ENCODE measurements at regions not wholly inside any gene's neighbourhood (a gene's known extent, or its start where the extent isn't known, plus 50 kb on each side); places are given as distances from the start of the nearest gene placed in this dataset.

DNA sequence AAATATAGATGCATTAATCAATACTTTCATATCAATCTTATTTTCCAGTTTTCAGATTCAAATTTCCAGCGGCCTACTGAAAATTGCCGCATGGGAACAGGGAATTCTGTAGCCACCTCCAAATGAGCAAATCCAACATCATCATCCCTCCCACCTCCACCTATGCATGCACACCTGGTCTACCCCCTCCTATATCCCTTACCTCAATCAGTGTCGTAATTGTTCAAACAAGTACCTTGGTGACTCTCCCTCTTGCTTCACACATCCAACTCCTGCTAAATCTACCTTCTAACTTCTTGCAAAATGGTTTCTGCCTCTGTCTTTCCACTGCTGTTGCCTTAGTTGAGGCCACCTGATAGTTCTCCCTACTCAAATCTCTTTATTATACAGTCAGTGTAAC is 160.1 kb downstream of the SOX9 start:
- Mint-ChIP-seq H3K27me3 (ENCODE audit: low read depth in 3 of 3) (no peaks in the 10 kb centered on the region), H3K4me3 (no peak overlapping the region), H3K4me1 (no peaks in the 10 kb centered on the region), H3K36me3 (no peaks in the 10 kb centered on the region), H3K27ac (no peak overlapping the region), H3K9me3 (peaks cover 0 to 6% (median 2%) of the 10 kb centered on the region in 6 donors)
- DNase-seq: no peak

DNA sequence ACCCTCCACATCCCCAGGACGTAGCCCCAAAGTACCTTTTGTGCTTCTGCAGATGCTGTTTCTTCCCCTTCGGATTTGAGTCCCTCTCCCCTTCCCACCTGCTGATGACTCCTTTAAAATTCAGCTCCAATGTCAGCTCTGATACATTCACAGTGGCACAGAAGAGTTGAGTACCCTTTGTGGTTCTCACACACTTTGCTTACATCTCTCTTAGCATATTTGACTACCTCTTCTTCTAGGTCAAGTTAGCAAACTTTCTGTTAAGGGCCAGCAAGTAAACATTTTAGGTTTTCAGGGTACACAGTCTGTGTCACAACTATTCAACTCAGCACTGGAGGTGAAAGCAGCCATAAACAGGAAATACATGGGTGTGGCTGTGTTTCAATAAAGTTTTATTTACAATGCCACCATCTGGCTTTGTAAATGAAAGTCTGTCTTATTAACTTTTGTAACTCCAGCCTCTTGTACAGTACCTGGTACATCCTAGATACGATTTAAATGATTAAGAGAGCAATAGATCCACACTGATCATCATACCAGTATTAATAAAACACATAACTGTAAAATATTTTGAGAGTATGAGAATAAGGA is 161.7 kb downstream of the SOX9 start:
- Mint-ChIP-seq H3K9me3 (peaks cover 0 to 3% (median under 1%) of the 10 kb centered on the region in 6 donors), H3K27ac (no peak overlapping the region), H3K36me3 (no peaks in the 10 kb centered on the region), H3K27me3 (ENCODE audit: low read depth in 3 of 3) (no peaks in the 10 kb centered on the region), H3K4me3 (no peak overlapping the region), H3K4me1 (no peaks in the 10 kb centered on the region)
- DNase-seq: no peak

DNA sequence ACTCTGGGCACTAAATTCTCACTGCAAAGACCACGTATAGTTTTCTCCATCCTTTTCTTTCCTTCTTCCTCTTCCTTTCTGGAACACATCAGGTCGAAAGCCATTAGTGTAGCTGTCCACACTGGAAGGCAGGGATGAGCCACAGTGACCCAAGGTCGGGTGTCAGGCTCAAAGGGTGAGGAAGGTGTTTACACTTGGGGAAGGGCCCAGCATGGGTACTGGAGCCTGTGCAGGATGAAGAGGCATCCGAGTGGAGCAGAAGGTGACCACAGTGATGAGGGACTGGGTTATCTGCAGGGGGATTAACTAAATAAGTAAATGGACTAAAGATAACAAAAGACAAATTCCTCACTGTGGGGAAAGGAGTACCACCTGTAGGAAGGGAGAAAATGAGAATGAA is 164.0 kb downstream of the SOX9 start:
- Mint-ChIP-seq H3K27ac (no peak overlapping the region), H3K36me3 (no peaks in the 10 kb centered on the region), H3K4me1 (no peaks in the 10 kb centered on the region), H3K4me3 (no peak overlapping the region), H3K9me3 (peaks cover 0 to 1% (median 0%) of the 10 kb centered on the region in 6 donors), H3K27me3 (ENCODE audit: low read depth in 3 of 3) (no peaks in the 10 kb centered on the region)
- DNase-seq: no peak

DNA sequence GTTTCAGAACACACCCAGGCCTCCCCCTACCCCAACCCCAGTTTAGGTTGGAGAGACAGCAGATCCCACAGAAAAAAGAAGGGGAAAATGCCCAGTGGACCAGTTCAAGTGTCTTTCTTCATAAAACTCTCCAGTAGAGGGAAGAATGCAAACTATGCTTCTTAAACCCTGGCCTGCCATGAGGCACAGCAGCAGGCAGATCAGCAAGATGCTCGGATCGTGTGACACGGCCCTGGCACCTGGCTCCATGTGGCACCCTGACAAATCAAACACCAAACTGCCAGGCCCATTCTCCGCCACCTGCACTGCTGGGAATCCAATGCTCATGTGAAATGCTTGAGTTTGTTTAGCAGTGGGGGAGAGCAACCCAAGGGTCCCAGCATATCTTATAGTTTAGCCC is 166.8 kb downstream of the SOX9 start:
- DNase-seq: no peak
- Mint-ChIP-seq H3K4me3 (no peak overlapping the region), H3K27me3 (ENCODE audit: low read depth in 3 of 3) (no peaks in the 10 kb centered on the region), H3K36me3 (no peaks in the 10 kb centered on the region), H3K9me3 (no peaks in the 10 kb centered on the region), H3K4me1 (no peaks in the 10 kb centered on the region), H3K27ac (no peak overlapping the region)

DNA sequence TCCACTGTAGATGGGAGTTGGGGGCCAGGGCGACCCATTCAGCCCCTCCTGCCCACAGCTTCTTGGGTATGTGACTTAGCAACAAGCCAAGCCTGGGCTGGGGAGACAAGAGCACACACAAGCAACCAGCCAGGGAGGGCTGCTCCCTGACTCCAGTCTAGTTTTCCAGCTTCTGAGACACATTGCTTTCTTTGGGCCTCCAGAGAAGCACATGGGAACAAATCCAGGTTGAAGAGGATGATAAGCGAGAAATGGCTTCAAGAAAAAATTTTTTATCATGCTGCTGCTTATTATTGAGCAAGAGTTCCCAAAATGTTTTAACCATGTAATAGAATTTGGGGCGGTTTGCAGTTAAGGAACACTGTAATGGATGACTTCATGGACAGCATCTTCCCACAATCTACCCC is 173.7 kb downstream of the SOX9 start:
- Mint-ChIP-seq H3K4me1 (no peaks in the 10 kb centered on the region), H3K4me3 (no peak overlapping the region), H3K36me3 (no peaks in the 10 kb centered on the region), H3K9me3 (peaks cover 0 to 6% (median 0%) of the 10 kb centered on the region in 6 donors), H3K27ac (no peak overlapping the region), H3K27me3 (ENCODE audit: low read depth in 3 of 3) (no peaks in the 10 kb centered on the region)
- DNase-seq: no peak

GRCh38 chr17:72295916-72296315 is 175.1 kb downstream of the SOX9 start:
- Mint-ChIP-seq H3K27ac (no peak overlapping the region), H3K9me3 (peaks cover 0 to 6% (median 0%) of the 10 kb centered on the region in 6 donors), H3K4me1 (no peaks in the 10 kb centered on the region), H3K4me3 (no peak overlapping the region), H3K27me3 (ENCODE audit: low read depth in 3 of 3) (no peaks in the 10 kb centered on the region), H3K36me3 (no peaks in the 10 kb centered on the region)
- no peak for DNase-seq

DNA sequence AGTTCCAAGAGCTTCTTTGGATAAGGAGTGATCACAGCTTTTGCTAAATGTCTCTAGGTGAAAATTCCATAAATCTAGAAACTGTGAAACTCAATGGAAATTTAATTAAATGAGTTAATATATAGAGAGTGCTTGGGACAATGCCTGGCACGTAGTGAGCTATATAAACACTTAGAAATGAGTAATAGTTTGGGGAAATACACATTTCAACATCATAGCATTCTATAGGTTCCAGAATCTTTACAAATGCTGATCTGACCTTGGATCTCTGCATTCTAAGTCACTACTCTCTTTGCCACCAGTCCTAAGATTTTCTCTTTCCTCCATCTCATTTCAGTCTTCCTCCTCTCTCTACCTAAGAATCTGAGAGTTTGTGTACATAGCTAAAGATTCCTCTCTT is 175.6 kb downstream of the SOX9 start:
- no peak overlapping the region for H3K27ac Mint-ChIP-seq
- peaks cover 0 to 6% (median 0%) of the 10 kb centered on the region in 6 donors for H3K9me3 Mint-ChIP-seq
- no peaks in the 10 kb centered on the region for H3K4me1 Mint-ChIP-seq
- H3K4me3 Mint-ChIP-seq: no peak overlapping the region
- no peaks in the 10 kb centered on the region for H3K27me3 Mint-ChIP-seq (ENCODE audit: low read depth in 3 of 3)
- DNase-seq: no peak
- H3K36me3 Mint-ChIP-seq: no peaks in the 10 kb centered on the region

DNA sequence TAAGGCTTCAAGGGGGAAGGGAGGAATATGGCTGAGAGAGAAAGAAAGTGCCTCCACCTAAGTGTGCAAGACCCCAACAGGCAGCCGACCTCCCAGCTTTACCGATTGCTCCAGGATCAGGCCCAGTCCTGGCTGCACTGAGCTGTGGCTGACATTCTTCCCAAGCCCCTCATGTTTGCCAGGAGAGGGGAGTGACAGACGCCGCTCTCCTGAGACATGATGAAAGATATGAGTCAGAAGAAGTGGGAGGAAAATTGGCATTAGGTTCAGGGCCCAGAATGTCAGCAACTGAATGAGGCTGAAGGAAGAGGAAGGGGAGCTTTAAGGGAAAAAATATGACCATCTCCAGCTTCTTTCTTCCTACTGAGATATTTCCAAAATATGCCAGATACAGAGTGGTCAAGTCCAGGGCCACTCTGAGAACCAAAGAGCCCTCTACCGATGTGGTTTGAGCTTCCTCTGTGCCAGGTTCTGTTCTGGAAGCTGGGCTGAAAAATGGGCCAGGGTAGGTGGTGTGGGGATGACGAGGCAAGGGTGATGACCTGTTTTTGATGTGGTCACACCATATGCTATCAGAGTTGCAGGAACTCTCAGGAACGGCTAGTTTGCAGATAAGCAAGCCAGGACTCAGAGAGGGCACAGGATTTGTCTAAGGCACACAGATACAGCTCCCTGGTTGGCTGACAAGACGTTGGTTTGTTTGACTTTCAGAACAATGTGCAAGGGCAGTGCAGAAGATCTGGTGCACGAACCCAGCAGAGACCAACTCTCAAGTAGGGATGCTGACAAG is 176.7 kb downstream of the SOX9 start:
- peaks cover 0 to 6% (median 0%) of the 10 kb centered on the region in 6 donors for H3K9me3 Mint-ChIP-seq
- no peaks in the 10 kb centered on the region for H3K27me3 Mint-ChIP-seq (ENCODE audit: low read depth in 3 of 3)
- no peak for DNase-seq
- no peaks in the 10 kb centered on the region for H3K36me3 Mint-ChIP-seq
- H3K4me3 Mint-ChIP-seq: no peak overlapping the region
- H3K27ac Mint-ChIP-seq: no peak overlapping the region
- H3K4me1 Mint-ChIP-seq: no peaks in the 10 kb centered on the region

GRCh38 chr17:72299100-72299499 is 178.3 kb downstream of the SOX9 start:
- Mint-ChIP-seq H3K27ac (no peak overlapping the region), H3K9me3 (peaks cover 0 to 6% (median 0%) of the 10 kb centered on the region in 6 donors), H3K27me3 (ENCODE audit: low read depth in 3 of 3) (no peaks in the 10 kb centered on the region), H3K36me3 (no peaks in the 10 kb centered on the region), H3K4me1 (no peaks in the 10 kb centered on the region), H3K4me3 (no peak overlapping the region)
- DNase-seq: no peak

DNA sequence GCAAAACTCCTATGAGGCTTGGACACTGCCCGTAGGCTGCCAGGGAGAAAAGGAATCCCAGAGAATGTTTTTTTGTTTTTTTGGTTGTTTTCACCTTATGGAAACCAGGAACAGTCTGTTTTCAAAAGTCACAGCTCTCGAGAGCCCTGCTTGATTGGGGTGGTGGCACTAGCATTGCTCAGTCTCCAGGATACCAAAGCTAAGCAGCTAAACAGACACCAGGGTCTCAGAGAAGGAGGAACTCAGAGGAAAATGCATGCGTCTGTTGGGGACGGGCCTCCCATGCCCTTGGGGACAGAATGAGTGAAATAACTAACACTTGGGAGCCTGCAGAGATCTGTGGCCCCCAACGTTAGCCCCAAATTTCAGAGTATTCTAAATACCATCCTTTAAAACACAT is 178.8 kb downstream of the SOX9 start:
- Mint-ChIP-seq H3K4me1 (no peaks in the 10 kb centered on the region), H3K4me3 (no peak overlapping the region), H3K36me3 (no peaks in the 10 kb centered on the region), H3K27ac (no peak overlapping the region), H3K9me3 (peaks cover 0 to 6% (median 0%) of the 10 kb centered on the region in 6 donors), H3K27me3 (ENCODE audit: low read depth in 3 of 3) (no peaks in the 10 kb centered on the region)
- no peak for DNase-seq

DNA sequence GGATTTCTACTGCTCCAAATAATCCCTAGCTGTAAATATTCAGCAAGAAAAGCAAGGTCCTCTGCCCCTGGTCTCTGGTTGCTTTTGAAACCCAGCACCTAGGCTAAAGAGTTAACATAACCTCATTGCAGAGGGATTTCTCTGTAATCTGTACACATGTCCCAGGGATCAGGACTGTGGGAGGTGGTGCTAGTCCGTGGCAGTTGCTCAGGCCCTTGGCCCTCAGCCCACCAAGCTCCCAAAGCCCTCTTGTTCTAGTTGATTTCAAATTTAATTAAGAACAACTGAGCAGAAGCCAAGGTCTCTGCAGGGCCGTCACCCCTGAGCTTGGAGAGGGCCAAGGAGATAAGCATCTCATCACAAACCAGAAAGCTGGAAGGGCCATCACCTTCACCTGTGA is 181.1 kb downstream of the SOX9 start:
- no peak for DNase-seq
- Mint-ChIP-seq H3K9me3 (no peaks in the 10 kb centered on the region), H3K27me3 (ENCODE audit: low read depth in 3 of 3) (no peaks in the 10 kb centered on the region), H3K36me3 (no peaks in the 10 kb centered on the region), H3K4me3 (no peak overlapping the region), H3K4me1 (no peaks in the 10 kb centered on the region), H3K27ac (no peak overlapping the region)

GRCh38 chr17:72302735-72303134 is 181.9 kb downstream of the SOX9 start:
- Mint-ChIP-seq H3K4me1 (no peaks in the 10 kb centered on the region), H3K27me3 (ENCODE audit: low read depth in 3 of 3) (no peaks in the 10 kb centered on the region)

DNA sequence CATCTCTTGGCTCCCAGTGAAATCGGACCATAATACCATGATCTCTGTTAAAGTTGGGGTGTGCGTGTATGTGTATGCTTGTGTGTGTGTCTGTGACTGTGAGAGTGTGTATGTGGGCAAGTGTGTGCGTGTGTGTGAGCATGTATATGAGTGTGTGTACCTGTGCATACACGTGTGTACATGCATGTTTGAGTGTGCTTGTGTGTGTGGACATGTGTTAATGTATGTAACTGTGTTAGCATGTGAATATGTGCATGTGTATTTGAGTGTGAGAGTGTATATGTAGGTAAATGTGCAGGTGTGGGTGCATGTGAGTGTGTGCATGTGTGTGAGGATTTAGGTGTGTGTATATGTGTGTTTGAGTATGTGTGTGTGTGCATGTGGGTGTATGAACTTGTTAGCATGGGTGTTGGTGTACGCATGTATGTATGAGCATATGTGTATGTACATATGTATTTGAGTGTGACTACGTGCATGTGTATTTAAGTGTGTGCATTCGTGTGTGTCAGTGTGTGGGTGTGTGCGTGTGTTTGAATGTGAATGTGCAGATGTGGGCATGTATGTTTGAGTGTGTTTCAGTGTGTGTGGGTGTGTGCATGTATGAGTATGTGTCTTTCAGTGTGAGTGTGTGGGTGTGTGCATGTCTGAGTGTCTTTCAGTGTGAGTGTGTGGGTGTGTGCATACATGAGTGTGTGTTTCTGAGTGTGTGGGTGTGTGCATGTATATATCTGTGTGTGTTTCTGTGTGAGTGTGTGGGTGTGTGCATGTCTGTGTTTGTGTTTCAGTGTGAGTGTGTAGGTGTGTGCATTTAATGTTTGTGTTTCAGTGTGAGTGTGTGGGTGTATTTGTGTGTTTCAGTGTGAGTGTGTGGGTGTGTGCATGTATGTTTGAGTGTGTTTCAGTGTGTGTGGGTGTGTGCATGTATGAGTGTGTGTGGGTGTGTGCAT is 183.2 kb downstream of the SOX9 start:
- no peak overlapping the region for H3K4me3 Mint-ChIP-seq
- DNase-seq: no peak
- H3K36me3 Mint-ChIP-seq: no peaks in the 10 kb centered on the region
- no peaks in the 10 kb centered on the region for H3K9me3 Mint-ChIP-seq
- no peak overlapping the region for H3K27ac Mint-ChIP-seq
- peaks cover 0 to 2% (median 0%) of the 10 kb centered on the region in 3 donors for H3K27me3 Mint-ChIP-seq (ENCODE audit: low read depth in 3 of 3)
- no peaks in the 10 kb centered on the region for H3K4me1 Mint-ChIP-seq

More at GRCh38 chr17:72302735-72303134, 181.9 kb downstream of the SOX9 start:
- no peaks in the 10 kb centered on the region for H3K36me3 Mint-ChIP-seq
- DNase-seq: no peak
- H3K4me3 Mint-ChIP-seq: no peak overlapping the region
- no peaks in the 10 kb centered on the region for H3K9me3 Mint-ChIP-seq
- no peak overlapping the region for H3K27ac Mint-ChIP-seq

GRCh38 chr17:72304859-72305258 is 184.0 kb downstream of the SOX9 start:
- H3K27ac Mint-ChIP-seq: no peak overlapping the region
- no peaks in the 10 kb centered on the region for H3K36me3 Mint-ChIP-seq
- H3K9me3 Mint-ChIP-seq: no peaks in the 10 kb centered on the region

More at GRCh38 chr17:72304859-72305258, 184.0 kb downstream of the SOX9 start:
- Mint-ChIP-seq H3K4me1 (no peaks in the 10 kb centered on the region), H3K4me3 (no peak overlapping the region), H3K27me3 (ENCODE audit: low read depth in 3 of 3) (peaks cover 0 to 2% (median 0%) of the 10 kb centered on the region in 3 donors)
- DNase-seq: no peak
